Activated CD8-positive, alpha-beta memory T cell treated with anti-CD3 and anti-CD28 coated beads, Interleukin-2, amount 10 ng/mL, durations not matched to agents 7 days and 5 days (primary cell): ENCODE measurements at regions not wholly inside any gene's neighbourhood (a gene's known extent, or its start where the extent isn't known, plus 50 kb on each side); places are given as distances from the start of the nearest gene placed in this dataset.
"Not testable (repeated sequence)": the region's sequence is repeated elsewhere in the genome, so short reads cannot be mapped to it uniquely, and the experiment has no call there.

Experiments
- ATAC-seq: fragments of 150-1000 bp; cut with Tn5 transposase; one replicate; pipeline ENCODE4 v1.10.0; 2021; ENCODE audit warnings: moderate library complexity
- CTCF ChIA-PET: fragments of 350-600 bp; sonication (Branson Sonifier 250); formaldehyde crosslinking; loops from one replicate; lab custom pipeline; 2021; ENCODE audit warnings: antibody characterized with exemption; lab: Charles Lee
- DNase-seq: peaks from one replicate; pipeline ENCODE4 v3.0.0-alpha.2; 2020
- H3K27ac Mint-ChIP-seq: one replicate; pipeline ENCODE4 v1.8.0; 2021; ENCODE audit warnings: mild to moderate bottlenecking, mixed read lengths
- H3K27me3 Mint-ChIP-seq: one replicate; pipeline ENCODE4 v1.8.0; 2021; ENCODE audit warnings: mixed read lengths
- H3K36me3 Mint-ChIP-seq: one replicate; pipeline ENCODE4 v1.8.0; 2021; ENCODE audit warnings: mild to moderate bottlenecking, mixed read lengths
- H3K4me1 Mint-ChIP-seq: one replicate; pipeline ENCODE4 v1.8.0; 2021; ENCODE audit warnings: mixed read lengths
- H3K4me3 Mint-ChIP-seq: one replicate; pipeline ENCODE4 v1.8.0; 2021; ENCODE audit warnings: mild to moderate bottlenecking, moderate library complexity, mixed read lengths
- H3K9me3 Mint-ChIP-seq: one replicate; pipeline ENCODE4 v1.8.0; 2022; ENCODE audit warnings: low read depth, mixed read lengths

GRCh38 chr1:60547821-60548220 is 474.3 kb upstream of the C1orf87 start:
- no peaks in the 10 kb centered on the region for H3K4me1 Mint-ChIP-seq
- no peak overlapping the region for H3K27ac Mint-ChIP-seq
- DNase-seq (no peak), ATAC-seq (no peak)
- CTCF ChIA-PET: interaction anchor here (0.6 kb wide), 1 partner anchor 1610 kb away, joined by 3 read pairs; no protein-coding TSS in a partner anchor
- H3K36me3 Mint-ChIP-seq: no peaks in the 10 kb centered on the region
- H3K27me3 Mint-ChIP-seq: no peaks in the 10 kb centered on the region
- no peaks in the 10 kb centered on the region for H3K9me3 Mint-ChIP-seq
- no peak overlapping the region for H3K4me3 Mint-ChIP-seq

GRCh38 chr1:60541831-60542532 is 468.4 kb upstream of the C1orf87 start:
- H3K27ac Mint-ChIP-seq: no peak overlapping the region
- CTCF ChIA-PET: no interaction called here
- no peaks in the 10 kb centered on the region for H3K9me3 Mint-ChIP-seq
- H3K4me3 Mint-ChIP-seq: no peak overlapping the region
- no peaks in the 10 kb centered on the region for H3K4me1 Mint-ChIP-seq
- H3K27me3 Mint-ChIP-seq: no peaks in the 10 kb centered on the region
- ATAC-seq (no peak), DNase-seq (no peak)
- H3K36me3 Mint-ChIP-seq: no peaks in the 10 kb centered on the region

GRCh38 chr1:60540141-60540540 is 466.6 kb upstream of the C1orf87 start:
- Mint-ChIP-seq H3K4me1 (no peaks in the 10 kb centered on the region), H3K4me3 (no peak overlapping the region), H3K27me3 (no peaks in the 10 kb centered on the region), H3K9me3 (no peaks in the 10 kb centered on the region), H3K27ac (no peak overlapping the region), H3K36me3 (no peaks in the 10 kb centered on the region)
- DNase-seq (no peak), ATAC-seq (no peak)
- CTCF ChIA-PET: no interaction called here

- no peaks in the 10 kb centered on the region for H3K9me3 Mint-ChIP-seq
- DNase-seq (no peak), ATAC-seq (no peak)
- H3K27me3 Mint-ChIP-seq: no peaks in the 10 kb centered on the region
- H3K27ac Mint-ChIP-seq: no peak overlapping the region
- no peaks in the 10 kb centered on the region for H3K36me3 Mint-ChIP-seq
- CTCF ChIA-PET: no interaction called here
- no peaks in the 10 kb centered on the region for H3K4me1 Mint-ChIP-seq
- no peak overlapping the region for H3K4me3 Mint-ChIP-seq
Observed at GRCh38 chr1:60535713-60536112, 462.1 kb upstream of the C1orf87 start.

- no peak for ATAC-seq
- Mint-ChIP-seq H3K27ac (no peak overlapping the region), H3K4me3 (no peak overlapping the region), H3K36me3 (no peaks in the 10 kb centered on the region), H3K27me3 (no peaks in the 10 kb centered on the region), H3K9me3 (no peaks in the 10 kb centered on the region), H3K4me1 (no peaks in the 10 kb centered on the region)
- CTCF ChIA-PET: no interaction called here
- DNase-seq: no peak
Observed at GRCh38 chr1:60527567-60527966, 454.0 kb upstream of the C1orf87 start.

GRCh38 chr1:60516996-60517395 is 443.4 kb upstream of the C1orf87 start:
- CTCF ChIA-PET: no interaction called here
- Mint-ChIP-seq H3K27ac (no peak overlapping the region), H3K9me3 (no peaks in the 10 kb centered on the region), H3K27me3 (no peaks in the 10 kb centered on the region), H3K4me1 (no peaks in the 10 kb centered on the region), H3K36me3 (no peaks in the 10 kb centered on the region), H3K4me3 (no peak overlapping the region)
- no peak for DNase-seq
- no peak for ATAC-seq

- Mint-ChIP-seq H3K27ac (no peak overlapping the region), H3K9me3 (peaks cover 2% of the 10 kb centered on the region), H3K36me3 (no peaks in the 10 kb centered on the region), H3K27me3 (no peaks in the 10 kb centered on the region), H3K4me1 (no peaks in the 10 kb centered on the region), H3K4me3 (no peak overlapping the region)
- no peak for ATAC-seq
- DNase-seq: no peak
- CTCF ChIA-PET: no interaction called here
Observed at GRCh38 chr1:60510162-60510561, 436.6 kb upstream of the C1orf87 start.

- no peaks in the 10 kb centered on the region for H3K27me3 Mint-ChIP-seq
- H3K4me3 Mint-ChIP-seq: no peak overlapping the region
- peaks cover 4% of the 10 kb centered on the region for H3K9me3 Mint-ChIP-seq
- CTCF ChIA-PET: no interaction called here
- H3K36me3 Mint-ChIP-seq: no peaks in the 10 kb centered on the region
- H3K27ac Mint-ChIP-seq: no peak overlapping the region
- ATAC-seq (no peak), DNase-seq (no peak)
- no peaks in the 10 kb centered on the region for H3K4me1 Mint-ChIP-seq
Observed at GRCh38 chr1:60504206-60504840, 430.8 kb upstream of the C1orf87 start.

- DNase-seq: no peak
- no peaks in the 10 kb centered on the region for H3K4me1 Mint-ChIP-seq
- H3K36me3 Mint-ChIP-seq: no peaks in the 10 kb centered on the region
- no peak for ATAC-seq
- no peak overlapping the region for H3K4me3 Mint-ChIP-seq
- CTCF ChIA-PET: no interaction called here
- H3K27me3 Mint-ChIP-seq: no peaks in the 10 kb centered on the region
- peaks cover 10% of the 10 kb centered on the region for H3K9me3 Mint-ChIP-seq
- no peak overlapping the region for H3K27ac Mint-ChIP-seq
Observed at GRCh38 chr1:60503266-60503925, 429.8 kb upstream of the C1orf87 start.

- CTCF ChIA-PET: no interaction called here
- DNase-seq (no peak), ATAC-seq (no peak)
- H3K36me3 Mint-ChIP-seq: no peaks in the 10 kb centered on the region
- H3K27ac Mint-ChIP-seq: no peak overlapping the region
- H3K4me3 Mint-ChIP-seq: no peak overlapping the region
- peaks cover 13% of the 10 kb centered on the region for H3K9me3 Mint-ChIP-seq
- no peaks in the 10 kb centered on the region for H3K4me1 Mint-ChIP-seq
- no peaks in the 10 kb centered on the region for H3K27me3 Mint-ChIP-seq
Observed at GRCh38 chr1:60502506-60502905, 428.9 kb upstream of the C1orf87 start.

- not testable (repeated sequence) for H3K4me1 Mint-ChIP-seq, ATAC-seq
Observed at GRCh38 chr1:60489916-60490480, 416.4 kb upstream of the C1orf87 start.

GRCh38 chr1:60488847-60489246 is 415.3 kb upstream of the C1orf87 start:
- Mint-ChIP-seq H3K4me1 (no peaks in the 10 kb centered on the region), H3K4me3 (no peak overlapping the region), H3K27me3 (no peaks in the 10 kb centered on the region), H3K36me3 (no peaks in the 10 kb centered on the region), H3K9me3 (peaks cover 7% of the 10 kb centered on the region), H3K27ac (no peak overlapping the region)
- DNase-seq (no peak), ATAC-seq (no peak)
- CTCF ChIA-PET: no interaction called here

More at GRCh38 chr1:60489916-60490480, 416.4 kb upstream of the C1orf87 start:
- H3K27me3 Mint-ChIP-seq, H3K27ac Mint-ChIP-seq, H3K9me3 Mint-ChIP-seq, CTCF ChIA-PET, DNase-seq, H3K36me3 Mint-ChIP-seq, H3K4me3 Mint-ChIP-seq: not testable (repeated sequence)

GRCh38 chr1:60487565-60488345 is 414.2 kb upstream of the C1orf87 start:
- H3K4me1 Mint-ChIP-seq: no peaks in the 10 kb centered on the region
- ATAC-seq (no peak), DNase-seq (no peak)
- CTCF ChIA-PET: no interaction called here
- no peak overlapping the region for H3K4me3 Mint-ChIP-seq
- no peaks in the 10 kb centered on the region for H3K36me3 Mint-ChIP-seq
- peaks cover 7% of the 10 kb centered on the region for H3K9me3 Mint-ChIP-seq
- H3K27me3 Mint-ChIP-seq: no peaks in the 10 kb centered on the region
- no peak overlapping the region for H3K27ac Mint-ChIP-seq
